Spleen (tissue), 11 donors: ENCODE measurements at regions not wholly inside any gene's neighbourhood (a gene's known extent, or its start where the extent isn't known, plus 50 kb on each side); places are given as distances from the start of the nearest gene placed in this dataset.

ENCODE experiments used
- DNase-seq: peaks from one replicate; pipeline ENCODE4 v3.0.0-alpha.2; 2020
- H3K27ac ChIP-seq, 8 donors: fragments of 200-600 bp; sonication (generic) in 7 of 8; 1 replicate in 4 of 8; 2 replicates in 4 of 8; pipeline versions ENCODE4 v1.5.0 to v1.8.0; 2016 to 2021; ENCODE audit warnings: inconsistent platforms in 4 of 8, mild to moderate bottlenecking in 4 of 8, moderate library complexity in 1 of 8
- H3K27me3 ChIP-seq, 7 donors: fragments of 200-600 bp; sonication (generic) in 6 of 7; replicated peaks in 1 of 7; 1 replicate in 4 of 7; 2 replicates in 3 of 7; pipeline versions ENCODE4 v1.5.0 to v1.8.0; 2016 to 2021; ENCODE audit warnings: inconsistent platforms in 3 of 7, mild to moderate bottlenecking in 1 of 7
- H3K36me3 ChIP-seq, 6 donors: fragments of 200-600 bp; sonication (generic) in 5 of 6; 1 replicate in 4 of 6; 2 replicates in 2 of 6; pipeline versions ENCODE4 v1.5.0 to v1.8.0; 2016 to 2021; ENCODE audit warnings: inconsistent platforms in 2 of 6
- H3K4me1 ChIP-seq, 6 donors: fragments of 200-600 bp; sonication (generic) in 5 of 6; 1 replicate in 3 of 6; 2 replicates in 3 of 6; pipeline versions ENCODE4 v1.5.0 to v1.8.0; 2016 to 2021; ENCODE audit warnings: inconsistent platforms in 3 of 6
- H3K4me3 ChIP-seq, 8 donors: fragments of 200-600 bp; sonication (generic) in 7 of 8; 1 replicate in 4 of 8; 2 replicates in 4 of 8; pipeline versions ENCODE4 v1.5.0 to v1.8.0; 2016 to 2021; ENCODE audit warnings: inconsistent platforms in 4 of 8, mild to moderate bottlenecking in 4 of 8, moderate library complexity in 2 of 8
- H3K9me3 ChIP-seq, 8 donors: fragments of 200-600 bp; sonication (generic) in 7 of 8; 1 replicate in 4 of 8; 2 replicates in 4 of 8; pipeline versions ENCODE4 v1.5.0 to v1.8.0; 2016 to 2021; ENCODE audit warnings: inconsistent platforms in 4 of 8
- CTCF ChIP-seq, 11 experiments: fragments of 200-600 bp in 7 of 11; fragments of 450-650 bp in 4 of 11; sonication (generic) in 4 of 11; IDR thresholded peaks in 8 of 11; conservative IDR thresholded peaks in 3 of 11; 1 replicate in 7 of 11; 2 replicates in 4 of 11; pipeline versions ENCODE4 v1.4.0 to v1.8.0; 2016 to 2021; ENCODE audit warnings: antibody characterized with exemption in 11 of 11, inconsistent platforms in 4 of 11, mild to moderate bottlenecking in 1 of 11
- POLR2A ChIP-seq, 3 donors: fragments of 450-650 bp; IDR thresholded peaks; one replicate each; pipeline ENCODE4 v1.5.1; 2017; ENCODE audit warnings: antibody characterized with exemption in 3 of 3, mild to moderate bottlenecking in 1 of 3
- POLR2AphosphoS5 ChIP-seq, 3 donors: sonication (generic); formaldehyde crosslinking; IDR thresholded peaks; one replicate each; pipeline ENCODE4 v1.5.1; 2017; ENCODE audit warnings: antibody characterized with exemption in 3 of 3
- WGBS, 5 donors: extraction: QIAGEN DNeasy Blood & Tissue Kit in 3 of 5; methylation state at CpG; one replicate each; pipeline versions ENCODE4 v1.1.5 to v1.1.7; 2013 to 2018; 5-methylcytosine and 5-hydroxymethylcytosine counted together
- intact Hi-C: fragments of 100-400 bp; cut with DNase I; formaldehyde crosslinking; loops from one replicate; pipeline ENCODE4 v1.15.0; 2023; ENCODE audit warnings: low total_unique reads
- donor health status: healthy with polysubstance abuse.
- donor health status: DM: no; HTN: no; CAD: no; lungs with moderate emphysema.
- donor health status: DM: no; HTN: no; CAD: no.
- donor health status: Bipolar disorder and iron deficiency.
- donor health status: healthy.
- donor health status: DM: no; HTN: no; CAD: no.
- donor health status: DM: yes; HTN: yes; CAD: no.

- Histone ChIP-seq H3K27me3 (no peaks in the 10 kb centered on the region), H3K9me3 (no peaks in the 10 kb centered on the region), H3K27ac (no peak overlapping the region), H3K36me3 (no peaks in the 10 kb centered on the region), H3K4me3 (no peak overlapping the region), H3K4me1 (no peaks in the 10 kb centered on the region)
- WGBS, 5 donors = 62 to 75% (median 67%) methylated on average over 6 of the region's 6 CpGs
- intact Hi-C loops = no loop called here
- TF ChIP-seq POLR2A (IDR thresholded peaks at IDR 0.05) (no peak), POLR2AphosphoS5 (IDR thresholded peaks at IDR 0.05) (no peak), CTCF (IDR thresholded peaks at IDR 0.05 in 8 of 11, conservative IDR thresholded peaks at IDR 0.05 in 3 of 11) (no peak)
- no peak for DNase-seq
Measured at GRCh38 chr5:125125031-125125823, 378.8 kb upstream of the ZNF608 start.

GRCh38 chr5:125126050-125126449 lies 379.6 kb upstream of the ZNF608 start:
- no peak for DNase-seq
- Histone ChIP-seq H3K36me3 (no peaks in the 10 kb centered on the region), H3K27me3 (no peaks in the 10 kb centered on the region), H3K4me1 (no peaks in the 10 kb centered on the region), H3K4me3 (no peak overlapping the region), H3K9me3 (no peaks in the 10 kb centered on the region), H3K27ac (no peak overlapping the region)
- no peak for TF ChIP-seq POLR2AphosphoS5 (IDR thresholded peaks at IDR 0.05)
- no peak for TF ChIP-seq POLR2A (IDR thresholded peaks at IDR 0.05)
- no peak for TF ChIP-seq CTCF (IDR thresholded peaks at IDR 0.05 in 8 of 11, conservative IDR thresholded peaks at IDR 0.05 in 3 of 11)
- intact Hi-C loops = no loop called here

- no peak overlapping the region for H3K4me3 ChIP-seq
- TF ChIP-seq POLR2A (IDR thresholded peaks at IDR 0.05) = no peak
- TF ChIP-seq CTCF (IDR thresholded peaks at IDR 0.05 in 8 of 11, conservative IDR thresholded peaks at IDR 0.05 in 3 of 11) = no peak
- intact Hi-C loops = no loop called here
- H3K9me3 ChIP-seq = no peaks in the 10 kb centered on the region
- DNase-seq = no peak
- H3K27ac ChIP-seq = no peak overlapping the region
- no peaks in the 10 kb centered on the region for H3K27me3 ChIP-seq
- 93 to 98% (median 96%) methylated on average over 4 of the region's 4 CpGs for WGBS, 5 donors
- no peaks in the 10 kb centered on the region for H3K4me1 ChIP-seq
- H3K36me3 ChIP-seq = no peaks in the 10 kb centered on the region
Measured at GRCh38 chr5:125129151-125129806, 382.8 kb upstream of the ZNF608 start.

GRCh38 chr5:125130591-125130990 lies 384.2 kb upstream of the ZNF608 start:
- Histone ChIP-seq H3K4me1 (no peaks in the 10 kb centered on the region), H3K36me3 (no peaks in the 10 kb centered on the region), H3K9me3 (no peaks in the 10 kb centered on the region), H3K4me3 (no peak overlapping the region), H3K27ac (no peak overlapping the region), H3K27me3 (no peaks in the 10 kb centered on the region)
- intact Hi-C loops = no loop called here
- no peak for TF ChIP-seq CTCF (IDR thresholded peaks at IDR 0.05 in 8 of 11, conservative IDR thresholded peaks at IDR 0.05 in 3 of 11)
- TF ChIP-seq POLR2AphosphoS5 (IDR thresholded peaks at IDR 0.05) = no peak
- no peak for TF ChIP-seq POLR2A (IDR thresholded peaks at IDR 0.05)
- no peak for DNase-seq
- WGBS, 5 donors = 90 to 96% (median 91%) methylated on average over 2 of the region's 2 CpGs
